Myocyte (in vitro differentiated cells): ENCODE measurements at regions not wholly inside any gene's neighbourhood (a gene's known extent, or its start where the extent isn't known, plus 50 kb on each side); places are given as distances from the start of the nearest gene placed in this dataset.
"Not testable (repeated sequence)": the region's sequence is repeated elsewhere in the genome, so short reads cannot be mapped to it uniquely, and the experiment has no call there.

ENCODE experiments used
- DNase-seq: peaks from one replicate; pipeline ENCODE4 v3.0.0-alpha.2; 2012; ENCODE audit warnings: low read depth

DNA sequence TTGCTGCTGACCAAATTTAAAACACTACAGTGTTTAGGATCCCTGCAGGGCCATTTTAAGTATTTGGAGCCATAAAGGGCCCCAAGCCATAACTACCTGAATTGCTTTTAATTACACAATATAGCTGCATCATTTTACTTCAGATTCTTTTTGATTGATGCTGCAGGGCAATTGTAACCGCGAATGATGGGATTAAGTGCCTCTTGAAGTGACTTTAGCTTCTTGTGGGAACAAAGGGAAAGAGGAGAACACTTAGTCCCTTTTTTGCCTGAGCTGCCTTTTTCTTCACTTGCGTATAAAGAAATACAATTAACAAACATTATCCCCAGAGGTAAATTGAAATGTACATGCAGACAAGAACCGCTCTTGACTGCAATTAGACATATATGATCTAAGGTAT lies 228.5 kb downstream of the ZIC5 start:
- DNase-seq, result no peak

DNA sequence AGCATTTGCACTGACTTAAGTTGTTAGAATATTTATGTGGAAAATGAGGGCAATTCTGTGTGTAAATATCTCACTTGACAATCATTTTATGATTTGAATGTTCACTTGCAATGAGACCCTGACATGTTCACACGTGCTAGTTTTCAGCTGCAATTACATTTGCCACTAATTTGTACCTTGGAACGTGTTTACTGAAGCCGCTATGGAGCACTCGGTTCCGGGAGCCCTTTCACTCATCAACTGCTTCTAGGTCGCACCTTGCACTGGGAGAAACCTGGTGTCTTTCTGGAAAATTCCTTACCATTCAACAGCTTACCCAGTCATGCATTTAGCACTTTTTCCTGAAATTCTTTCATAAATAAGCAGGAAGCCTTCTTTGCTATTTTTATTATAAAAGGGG lies 229.6 kb downstream of the ZIC5 start:
- no peak for DNase-seq

DNA sequence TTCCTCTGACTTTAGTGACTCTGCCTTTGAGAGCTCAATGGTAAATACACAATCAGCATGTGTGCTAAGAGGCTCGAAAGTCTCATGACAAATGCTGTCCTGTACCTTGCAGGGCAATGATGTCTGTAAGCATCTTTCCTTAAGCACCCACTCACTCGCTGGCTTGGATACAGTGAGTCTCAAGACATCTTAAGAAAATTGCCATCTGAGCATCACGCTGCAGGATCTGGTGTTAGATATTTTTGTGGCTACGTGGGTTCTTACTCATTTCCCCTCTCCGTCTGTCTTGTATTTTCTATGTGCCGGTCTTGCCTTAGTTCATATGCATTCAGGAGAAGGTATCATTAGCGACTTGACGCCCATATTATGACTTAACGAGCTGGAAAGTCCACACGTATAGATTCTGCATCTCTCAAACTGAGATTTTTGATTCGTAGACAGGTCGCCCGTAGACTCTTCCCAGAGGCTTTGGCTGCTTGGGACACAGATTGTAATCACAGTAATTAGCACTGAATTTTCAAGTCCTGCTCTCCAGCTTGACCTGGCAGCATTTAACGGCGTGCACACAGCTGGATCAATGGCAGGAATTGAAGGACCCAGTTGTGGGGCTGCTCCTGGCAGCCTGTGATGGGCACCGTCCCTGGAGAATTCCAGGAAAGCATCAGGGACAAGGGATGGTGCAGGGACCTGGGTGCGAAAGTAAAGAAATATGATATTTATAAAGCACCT lies 231.2 kb downstream of the ZIC5 start:
- no peak for DNase-seq

DNA sequence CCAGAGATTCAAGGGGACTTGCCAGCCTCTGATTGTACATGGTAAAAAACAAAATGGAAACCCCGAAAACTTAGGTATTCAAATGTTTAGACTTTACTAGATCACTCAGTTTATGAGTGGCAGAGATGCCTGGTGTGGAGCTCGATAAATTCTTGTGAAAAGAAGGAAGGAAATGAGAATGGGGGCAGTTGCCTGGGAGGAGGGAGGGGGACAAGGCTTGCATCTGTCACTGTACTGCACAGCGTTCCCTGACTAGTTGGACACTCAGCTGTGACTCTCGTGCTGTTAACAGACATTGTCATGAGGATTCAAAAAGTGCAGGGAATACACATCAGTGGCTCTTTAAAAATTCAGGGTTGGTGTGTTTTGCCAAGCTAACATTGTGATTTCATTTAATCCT lies 232.9 kb downstream of the ZIC5 start:
- no peak for DNase-seq

DNA sequence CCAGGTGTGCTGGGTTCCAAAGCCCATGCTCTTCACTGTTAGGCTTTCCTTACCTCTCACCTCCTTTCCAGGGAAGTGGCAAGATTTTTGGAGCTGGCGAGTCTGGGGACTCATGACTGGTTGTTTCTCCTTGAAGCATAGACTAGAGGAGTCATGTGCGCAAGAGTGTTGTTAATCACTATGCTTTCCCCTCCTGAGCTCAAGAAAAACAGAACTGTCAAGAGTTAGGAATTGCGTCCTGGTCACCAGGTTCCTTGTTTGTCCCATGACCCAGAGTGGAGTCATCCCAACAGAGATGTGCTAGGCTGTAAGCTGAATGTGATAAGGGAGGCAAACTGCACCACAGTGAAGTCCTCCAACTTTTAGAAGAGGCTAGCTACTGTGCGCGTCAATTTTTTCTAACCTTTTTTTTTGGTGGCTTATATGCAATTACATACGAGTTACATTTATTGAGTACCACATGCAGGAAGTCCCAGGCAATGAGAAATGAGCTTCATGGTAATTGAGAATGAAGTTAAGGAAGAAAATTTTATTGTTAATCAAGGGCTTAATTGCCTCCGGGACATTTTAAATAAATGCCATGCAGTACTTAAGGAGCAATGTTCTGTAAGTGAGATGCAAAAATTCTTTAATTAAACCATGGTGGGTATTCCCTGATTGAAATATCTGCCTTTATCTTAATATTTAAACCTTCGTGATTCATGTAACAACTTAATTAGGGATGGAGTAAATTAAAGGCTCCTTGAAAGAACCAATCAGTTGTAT lies 233.9 kb downstream of the ZIC5 start:
- no peak for DNase-seq

DNA sequence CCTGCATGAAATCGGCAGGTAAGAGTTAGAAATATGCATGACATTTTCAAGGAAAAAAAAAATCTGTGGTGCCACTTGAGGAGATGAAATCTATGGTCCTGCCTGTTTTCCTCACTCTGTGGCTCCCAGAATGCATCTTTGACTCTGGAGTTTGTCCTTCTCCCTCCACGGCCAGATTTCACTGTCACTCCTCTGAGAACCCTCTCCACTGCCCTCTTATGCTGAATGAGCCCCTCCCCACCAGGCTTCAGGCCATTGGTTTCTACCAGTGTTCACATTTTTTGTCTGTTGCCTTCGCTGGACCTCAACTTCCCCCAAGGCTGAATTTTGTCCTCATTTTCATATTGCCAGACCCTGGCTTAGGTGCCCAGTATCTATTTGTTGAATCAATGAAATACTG lies 235.0 kb downstream of the ZIC5 start:
- DNase-seq, result no peak

DNA sequence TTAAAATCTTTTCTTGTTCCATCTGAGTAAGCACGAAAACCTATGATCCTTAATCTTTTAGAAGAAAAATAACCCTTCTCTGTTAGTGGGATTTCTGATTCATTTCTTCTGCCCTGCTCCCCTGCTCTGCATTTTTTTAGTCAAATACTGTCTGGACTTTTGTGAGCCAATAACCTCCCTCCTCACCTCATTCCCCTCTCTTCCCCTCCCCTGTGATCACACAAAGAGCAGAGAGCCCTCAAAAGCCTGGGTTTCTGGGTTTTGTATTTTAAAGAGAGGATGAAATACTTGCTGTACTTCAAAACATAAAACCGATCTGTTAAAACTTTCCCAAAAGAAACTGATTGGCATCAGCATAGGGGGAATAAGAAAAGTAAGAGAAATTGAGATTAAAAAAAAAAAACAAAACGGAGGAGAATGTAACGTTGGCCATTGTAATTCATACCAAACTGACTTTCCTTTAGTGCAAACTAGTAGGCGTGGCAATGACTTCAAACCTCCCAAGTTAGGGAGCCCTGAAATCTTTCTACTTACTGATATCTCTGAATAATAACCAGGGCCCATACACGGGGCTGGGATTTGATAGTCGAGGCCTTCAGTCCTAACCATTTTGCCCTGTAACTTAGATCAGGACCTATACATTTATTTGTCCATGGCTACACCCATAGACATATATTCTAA lies 232.9 kb downstream of the TM9SF2 start:
- DNase-seq, result no peak

DNA sequence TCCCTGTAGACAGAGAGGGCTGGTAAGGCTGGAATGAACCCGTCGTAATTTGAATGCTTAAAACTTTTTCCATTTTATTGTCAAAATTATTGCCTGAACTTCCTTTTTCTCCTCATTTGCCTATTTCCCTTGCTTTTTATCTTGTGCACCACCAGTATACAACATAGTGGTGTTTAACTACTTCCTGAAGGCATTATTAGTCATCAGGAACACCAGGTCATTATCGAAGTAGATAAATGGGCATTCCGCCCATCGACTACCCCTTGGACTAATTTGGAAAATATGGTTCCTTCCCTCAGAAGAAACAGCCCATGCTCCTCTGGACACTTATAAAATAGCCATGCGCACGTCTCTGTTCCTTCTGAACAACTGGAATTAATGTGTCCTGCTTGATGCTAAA lies 232.1 kb downstream of the TM9SF2 start:
- DNase-seq, result no peak

DNA sequence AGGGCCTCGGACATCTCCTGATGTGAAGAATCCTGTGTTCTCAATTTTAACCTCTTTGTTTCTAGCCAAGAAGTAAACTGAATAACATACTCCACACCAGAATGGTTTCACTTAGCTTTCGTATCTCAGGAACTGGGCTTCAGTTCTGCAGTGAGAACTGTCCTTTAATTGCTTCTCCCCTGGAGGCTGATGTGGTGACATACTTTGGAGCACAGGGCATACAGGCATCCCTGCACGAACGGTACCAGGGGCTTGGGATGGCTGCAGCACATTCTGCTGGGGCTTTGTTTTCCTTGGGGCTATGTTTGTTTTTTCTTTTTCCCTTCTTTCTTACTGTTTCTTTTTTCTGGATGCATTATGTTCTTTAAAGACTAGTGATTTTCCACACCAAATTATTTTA lies 230.5 kb downstream of the TM9SF2 start:
- DNase-seq, result no peak

DNA sequence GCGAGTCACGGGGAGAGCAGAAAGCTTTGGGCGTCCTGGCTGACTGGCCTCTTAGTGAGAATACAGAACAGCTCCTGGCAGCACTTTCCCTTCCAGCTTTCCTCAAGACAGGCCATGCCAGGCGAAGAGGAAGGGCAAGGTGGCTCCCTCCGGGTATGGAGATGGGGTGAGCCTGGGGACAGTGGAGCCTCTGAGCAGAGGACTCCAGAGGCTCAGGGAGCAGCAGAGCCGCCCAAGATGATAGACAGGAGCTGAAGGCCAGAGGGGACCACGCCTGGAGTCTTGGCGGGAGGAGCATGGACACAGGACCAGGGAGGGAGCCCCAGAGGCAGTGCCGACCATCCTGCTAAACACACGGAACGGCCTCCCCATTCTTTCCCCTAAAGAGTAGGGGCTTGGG lies 229.1 kb downstream of the TM9SF2 start:
- DNase-seq, result no peak

DNA sequence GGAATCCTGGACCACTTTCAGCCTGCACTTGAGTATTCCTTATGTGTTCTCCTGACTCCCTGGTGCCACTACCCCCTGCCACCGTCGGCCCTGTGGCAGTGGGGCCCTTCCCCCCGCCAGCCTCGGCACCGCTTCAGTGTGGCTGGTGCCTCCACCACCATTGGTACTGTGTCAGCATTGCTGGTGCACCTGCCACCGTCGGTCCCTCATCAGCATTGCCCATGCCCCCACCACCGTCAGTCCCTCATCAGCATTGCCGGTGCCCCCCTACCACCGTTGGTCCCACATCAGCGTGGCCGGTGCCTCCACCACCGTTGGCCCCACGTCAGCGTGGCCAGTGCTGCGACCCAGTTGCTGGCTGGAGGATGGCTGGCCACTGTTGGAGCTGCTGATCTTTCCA lies 228.5 kb downstream of the TM9SF2 start:
- DNase-seq, result no peak

DNA sequence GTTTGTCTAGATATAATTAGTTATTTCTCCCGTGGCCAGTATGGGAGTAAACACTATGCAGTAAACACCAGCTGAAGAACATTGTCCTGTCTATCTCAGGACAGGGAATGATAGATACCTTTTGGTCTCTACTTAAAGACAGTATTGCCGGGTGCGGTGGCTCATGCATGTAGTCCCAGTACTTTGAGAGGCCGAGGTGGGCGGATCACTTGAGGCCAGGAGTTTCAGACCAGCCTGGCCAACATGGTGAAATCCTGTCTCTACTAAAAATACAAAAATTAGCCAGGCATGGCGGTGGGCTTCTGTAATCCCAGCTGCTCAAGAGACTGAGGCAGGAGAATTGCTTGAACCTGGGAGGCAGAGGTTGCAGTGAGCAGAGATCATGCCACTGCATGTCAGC lies 226.4 kb downstream of the TM9SF2 start:
- DNase-seq, result not testable (repeated sequence)

DNA sequence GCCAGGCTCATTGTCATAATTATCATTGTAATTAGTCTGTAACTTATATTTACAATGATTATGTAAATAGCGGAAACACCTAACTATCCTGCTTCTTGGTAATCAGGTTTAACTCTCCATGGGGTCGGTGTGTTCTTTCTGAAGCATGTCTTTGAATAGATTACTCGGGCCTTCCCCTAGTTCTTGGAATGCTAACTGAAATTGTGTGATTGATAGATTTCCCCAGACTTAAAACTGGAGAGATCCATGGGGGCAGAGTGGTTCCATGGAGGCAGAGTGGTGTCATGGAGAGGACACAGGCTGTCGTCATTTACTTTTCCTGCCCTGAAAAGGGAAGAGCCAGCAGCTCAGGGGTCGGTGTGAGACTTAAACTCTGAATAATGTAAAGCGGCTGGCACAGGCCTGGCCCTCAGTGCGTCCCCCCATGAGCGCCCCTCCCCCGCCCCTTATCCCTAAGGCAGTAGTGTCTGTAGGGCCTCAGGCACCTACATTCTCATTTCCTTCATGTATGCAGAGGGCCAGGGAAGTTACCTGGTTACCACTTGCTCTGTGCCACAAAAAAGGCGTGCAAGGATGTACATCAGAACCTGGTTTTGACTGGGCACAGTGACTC lies 225.1 kb downstream of the TM9SF2 start:
- DNase-seq, result no peak

DNA sequence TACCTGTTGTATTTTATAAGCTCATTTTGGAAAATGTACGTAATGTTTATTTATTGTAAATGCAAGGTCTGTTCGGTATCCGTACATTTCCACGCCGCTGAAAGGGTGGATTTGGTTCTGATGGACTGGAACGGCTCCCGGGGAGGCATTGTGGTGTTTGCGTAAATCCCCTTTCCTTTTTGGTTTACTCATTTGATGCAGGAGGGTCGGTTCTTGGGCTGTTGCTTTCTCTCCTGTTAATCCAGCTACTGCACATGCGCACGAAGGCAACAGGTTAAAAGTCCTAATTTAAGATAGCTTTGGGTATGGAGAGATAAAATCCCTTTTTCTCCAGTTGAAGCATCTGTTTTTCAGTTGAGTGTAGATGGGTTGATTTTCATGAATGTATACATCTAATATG lies 224.4 kb downstream of the TM9SF2 start:
- DNase-seq, result no peak

DNA sequence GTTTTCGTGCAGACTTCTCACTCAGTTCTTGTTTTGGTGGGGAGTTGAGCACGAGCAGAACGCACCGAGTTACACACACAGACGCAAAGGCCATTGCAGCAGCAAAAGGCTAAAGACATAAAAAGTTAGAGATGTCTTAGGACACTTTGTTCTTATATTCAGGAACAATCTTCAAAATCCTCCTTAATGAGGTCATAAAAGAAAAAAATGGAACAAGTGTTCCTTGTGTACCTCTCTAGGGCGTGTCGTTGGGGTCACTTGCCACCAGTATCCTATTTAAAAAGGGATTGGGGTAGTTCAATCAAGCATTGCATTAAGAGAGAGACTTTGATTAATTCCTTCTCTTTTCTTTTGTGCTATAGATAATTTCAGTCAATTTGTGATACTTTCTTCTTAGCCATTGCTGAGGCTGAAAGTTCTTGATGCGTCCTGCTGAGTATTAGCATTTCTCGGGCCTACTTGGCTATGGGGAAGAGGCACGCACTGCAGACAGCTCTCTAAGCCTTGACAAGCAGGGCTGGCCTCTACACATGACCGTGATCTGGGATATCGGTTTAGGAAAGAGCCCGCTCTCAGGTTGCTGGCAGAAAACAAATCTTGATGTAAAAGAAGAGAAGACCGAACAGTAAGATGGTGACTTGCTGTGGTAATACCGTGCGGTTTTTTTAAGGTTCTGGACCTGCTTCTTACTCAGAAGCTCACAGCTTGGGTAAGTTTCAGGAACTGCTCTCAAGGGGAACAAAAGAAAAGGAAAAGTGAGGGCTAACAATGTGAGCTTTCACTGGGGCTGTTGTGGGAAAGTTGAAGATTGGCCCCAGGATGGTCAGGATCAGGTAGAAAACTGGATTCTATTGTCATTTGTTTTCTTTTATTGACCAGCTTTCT lies 223.6 kb downstream of the TM9SF2 start:
- DNase-seq, result no peak

DNA sequence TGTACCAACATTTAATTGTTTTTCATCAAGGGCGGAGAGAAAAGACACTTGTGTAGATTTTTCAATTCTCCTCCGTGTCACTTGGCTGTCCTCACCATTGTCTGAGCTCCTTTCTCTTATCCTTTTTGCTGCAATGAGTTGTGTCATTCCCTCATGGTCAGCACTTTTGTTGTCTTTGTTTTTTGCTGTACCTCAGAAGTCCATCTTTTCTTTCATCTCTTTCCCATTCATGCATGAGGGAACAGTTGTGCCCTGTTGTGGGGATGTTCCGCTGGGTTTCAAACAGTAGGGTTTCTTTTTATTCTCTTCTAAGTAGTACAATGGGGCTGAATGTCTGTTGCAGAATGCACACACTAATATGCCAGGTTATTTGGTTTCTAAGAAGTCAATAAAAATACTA lies 222.6 kb downstream of the TM9SF2 start:
- no peak for DNase-seq

DNA sequence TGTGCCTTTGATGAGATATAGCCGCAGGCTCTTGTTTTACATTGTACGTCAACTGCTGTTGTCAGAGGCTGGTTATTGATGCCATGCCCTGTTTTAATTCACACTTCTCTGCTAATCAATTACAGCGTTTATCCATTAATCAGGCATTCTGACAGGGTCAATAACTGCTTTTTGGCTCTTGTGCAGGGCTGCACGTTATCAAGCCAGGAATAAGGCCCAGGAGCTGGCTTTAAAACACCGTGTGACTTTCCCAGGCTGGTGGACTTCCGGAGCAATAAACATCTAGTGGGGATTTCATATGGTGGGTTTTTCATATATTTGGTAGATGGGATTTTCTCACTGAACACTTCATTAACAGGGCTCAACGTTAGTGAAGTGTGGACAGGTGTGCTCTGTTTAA lies 221.7 kb downstream of the TM9SF2 start:
- DNase-seq, result no peak

DNA sequence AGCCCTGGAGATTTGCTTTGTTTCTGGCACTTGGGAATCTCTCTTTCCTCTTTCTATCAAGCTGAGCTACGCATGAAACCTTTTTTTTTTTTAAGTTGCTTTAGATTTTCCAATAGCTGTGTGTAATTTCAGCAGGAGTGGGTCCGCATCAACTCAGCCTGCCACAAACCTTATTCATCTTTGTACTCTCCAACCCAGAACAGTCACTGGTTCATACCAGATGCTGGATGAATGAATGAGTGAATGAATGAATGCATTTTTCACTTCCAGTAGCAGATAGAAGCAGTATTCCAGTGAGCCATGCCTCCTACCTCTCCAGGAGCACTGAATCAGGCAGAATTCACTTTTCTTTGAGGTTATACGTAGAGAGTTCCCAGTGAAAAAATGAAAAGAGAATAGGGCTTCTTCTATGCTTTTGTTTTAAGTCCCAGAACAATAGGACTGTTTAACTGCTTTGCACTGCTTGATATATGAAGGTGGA lies 221.1 kb downstream of the TM9SF2 start:
- no peak for DNase-seq

DNA sequence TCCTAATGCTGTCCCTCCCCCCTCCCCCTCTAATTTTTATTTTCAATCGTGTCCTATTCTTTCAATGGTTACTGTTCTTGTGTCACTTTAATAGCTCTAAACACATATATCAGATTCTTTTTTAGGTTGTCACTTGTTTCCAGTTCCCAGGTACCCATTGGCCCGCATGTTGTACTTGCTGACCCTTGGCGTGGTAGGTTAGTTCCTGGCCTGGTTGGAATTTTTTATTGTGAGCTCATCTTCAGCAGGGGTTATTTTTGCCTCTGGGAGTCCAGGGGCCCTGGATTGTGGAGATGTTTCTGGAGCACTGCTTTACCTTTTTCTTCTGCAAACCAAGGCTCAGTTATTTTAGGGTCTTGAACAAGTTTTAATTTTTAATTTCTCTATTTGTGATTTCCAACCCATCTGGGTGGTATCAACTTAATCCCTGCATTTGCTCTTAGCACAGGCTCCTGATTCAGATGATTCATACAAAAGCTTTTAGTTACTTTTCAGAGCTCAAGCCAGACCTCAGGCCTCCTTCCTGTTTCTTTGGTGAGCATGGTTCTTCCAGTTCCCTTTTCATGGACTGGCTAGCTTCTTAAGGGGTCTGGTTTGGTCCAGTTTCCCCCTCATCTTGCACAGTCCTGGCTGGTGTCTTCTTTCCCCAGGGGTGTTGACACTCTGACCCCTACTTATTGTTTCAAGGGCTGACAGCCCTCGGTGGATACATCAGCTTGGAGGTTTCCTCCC lies 220.5 kb downstream of the TM9SF2 start:
- peak; percentile 5 for DNase-seq
